Body of pancreas (tissue), 4 donors: ENCODE measurements at regions not wholly inside any gene's neighbourhood (a gene's known extent, or its start where the extent isn't known, plus 50 kb on each side); places are given as distances from the start of the nearest gene placed in this dataset.
"Not testable (repeated sequence)": the region's sequence is repeated elsewhere in the genome, so short reads cannot be mapped to it uniquely, and the experiment has no call there.

Experiments
- POLR2A ChIP-seq, 3 donors: fragments of 450-650 bp; IDR thresholded peaks; one replicate each; pipeline ENCODE4 v1.6.1; 2016; ENCODE audit warnings: antibody characterized with exemption in 3 of 3, mild to moderate bottlenecking in 2 of 3
- TF ChIP-seq, protein P1 (sequence below), 7 experiments: fragments of 450-650 bp in 4 of 7; fragments of 200-600 bp in 3 of 7; sonication (generic) in 3 of 7; IDR thresholded peaks; one replicate each; pipeline ENCODE4 v1.5.1; 2016 to 2019; ENCODE audit warnings: antibody characterized with exemption in 7 of 7

DNA sequence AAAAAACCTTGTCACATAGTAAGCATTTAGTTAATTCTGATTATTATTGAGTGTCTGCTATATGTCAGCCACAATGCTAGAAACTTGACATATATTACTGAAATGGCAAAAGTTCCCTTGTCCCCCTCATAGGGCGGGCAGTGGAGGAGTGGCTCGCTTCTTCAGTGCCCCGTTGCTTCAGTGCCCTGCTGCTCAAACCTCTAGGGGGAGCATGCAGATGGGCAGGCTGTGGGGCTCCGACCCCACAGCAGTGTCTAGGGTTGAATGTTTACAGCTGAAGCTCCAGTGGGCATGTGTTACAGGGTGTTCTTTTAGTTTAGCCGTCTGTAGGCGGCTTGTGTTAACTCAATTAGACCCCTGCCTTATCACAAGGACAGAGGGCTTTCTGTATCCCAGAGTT is 86.5 kb upstream of the GPC3 start:
- TF ChIP-seq POLR2A (IDR thresholded peaks at IDR 0.05): not testable (repeated sequence)
- TF ChIP-seq, protein P1, sequence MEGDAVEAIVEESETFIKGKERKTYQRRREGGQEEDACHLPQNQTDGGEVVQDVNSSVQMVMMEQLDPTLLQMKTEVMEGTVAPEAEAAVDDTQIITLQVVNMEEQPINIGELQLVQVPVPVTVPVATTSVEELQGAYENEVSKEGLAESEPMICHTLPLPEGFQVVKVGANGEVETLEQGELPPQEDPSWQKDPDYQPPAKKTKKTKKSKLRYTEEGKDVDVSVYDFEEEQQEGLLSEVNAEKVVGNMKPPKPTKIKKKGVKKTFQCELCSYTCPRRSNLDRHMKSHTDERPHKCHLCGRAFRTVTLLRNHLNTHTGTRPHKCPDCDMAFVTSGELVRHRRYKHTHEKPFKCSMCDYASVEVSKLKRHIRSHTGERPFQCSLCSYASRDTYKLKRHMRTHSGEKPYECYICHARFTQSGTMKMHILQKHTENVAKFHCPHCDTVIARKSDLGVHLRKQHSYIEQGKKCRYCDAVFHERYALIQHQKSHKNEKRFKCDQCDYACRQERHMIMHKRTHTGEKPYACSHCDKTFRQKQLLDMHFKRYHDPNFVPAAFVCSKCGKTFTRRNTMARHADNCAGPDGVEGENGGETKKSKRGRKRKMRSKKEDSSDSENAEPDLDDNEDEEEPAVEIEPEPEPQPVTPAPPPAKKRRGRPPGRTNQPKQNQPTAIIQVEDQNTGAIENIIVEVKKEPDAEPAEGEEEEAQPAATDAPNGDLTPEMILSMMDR (IDR thresholded peaks at IDR 0.05): not testable (repeated sequence)
